Hepatic stellate cell (primary cell): ENCODE measurements at regions not wholly inside any gene's neighbourhood (a gene's known extent, or its start where the extent isn't known, plus 50 kb on each side); places are given as distances from the start of the nearest gene placed in this dataset.
A peak's percentile ranks its signal among the peaks of the same experiment; 100 is the strongest.
"Not testable (repeated sequence)": the region's sequence is repeated elsewhere in the genome, so short reads cannot be mapped to it uniquely, and the experiment has no call there.

Experiments
- DNase-seq: peaks from one replicate; pipeline ENCODE4 v3.0.0; 2011; ENCODE audit warnings: low spot score

DNA sequence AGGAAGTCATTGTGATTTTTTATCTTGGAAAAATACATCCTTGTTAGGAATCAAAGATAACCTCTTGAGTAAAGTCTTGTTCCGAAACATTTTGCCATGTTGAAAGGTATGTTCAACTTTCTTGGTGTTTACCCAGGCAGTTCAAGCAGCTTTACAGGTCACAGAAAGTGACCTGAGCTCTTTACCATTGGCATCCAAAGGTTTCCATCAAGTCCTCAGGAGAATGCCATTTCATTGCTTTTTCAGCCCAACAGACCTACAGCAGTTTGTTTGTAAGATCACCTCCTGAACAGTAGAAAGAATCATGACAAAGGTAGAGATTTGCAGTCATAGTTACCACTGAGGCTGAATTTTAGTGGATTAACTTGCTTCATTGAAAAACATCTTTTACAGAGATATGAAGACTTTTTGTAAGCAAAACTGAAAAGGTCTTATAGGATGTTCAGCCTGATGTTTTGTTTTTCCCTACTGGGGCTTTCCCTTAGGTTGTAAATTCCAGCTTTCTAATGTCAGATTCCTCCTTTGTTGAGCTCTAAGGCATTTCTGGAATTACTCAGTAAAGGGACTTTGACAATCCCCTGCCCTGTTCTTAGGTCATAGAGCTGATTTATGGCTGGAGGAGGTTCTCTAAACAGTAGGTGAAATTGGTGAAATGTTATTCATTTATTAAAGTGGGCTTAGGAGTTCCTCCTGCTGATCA lies 236.8 kb upstream of the RBMS1 start:
- DNase-seq: no peak

DNA sequence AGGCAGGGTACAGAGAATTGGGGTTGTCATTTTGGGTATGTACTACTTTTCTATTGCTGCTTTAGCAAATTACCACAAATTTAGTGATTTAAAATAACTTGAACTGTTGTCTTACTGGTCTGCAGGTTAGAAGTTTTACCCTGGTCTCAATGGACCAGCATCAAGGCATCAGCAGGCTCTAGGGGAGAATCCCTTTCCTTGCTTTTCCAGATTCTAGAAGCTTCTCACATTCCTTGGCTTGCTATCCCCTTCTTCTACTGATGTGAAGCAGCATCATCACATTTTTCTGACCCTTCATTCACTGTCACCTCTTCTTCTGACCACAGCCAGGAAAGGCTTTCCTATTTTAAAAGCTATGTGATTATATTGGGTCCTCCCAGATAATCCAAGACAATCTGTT lies 237.8 kb upstream of the RBMS1 start:
- DNase-seq: no peak

DNA sequence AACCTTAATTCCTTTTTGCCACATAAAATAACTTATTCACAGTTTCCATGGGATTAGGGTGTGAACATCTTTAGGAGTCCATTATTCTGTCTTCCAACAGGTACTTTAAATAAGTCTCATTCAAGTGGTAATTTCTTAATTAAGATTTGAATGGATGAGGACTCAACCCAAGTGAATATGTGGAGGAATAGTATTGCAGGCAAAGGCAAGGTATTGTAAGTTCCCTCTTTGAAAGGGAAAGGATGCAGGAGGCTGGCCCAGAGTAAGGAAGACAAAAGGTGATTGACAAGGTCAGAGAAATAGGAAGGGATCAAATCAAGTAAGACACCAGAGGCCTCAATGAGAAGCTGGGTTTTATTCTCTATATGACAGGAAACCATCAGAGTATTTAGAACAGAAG lies 238.2 kb upstream of the RBMS1 start:
- DNase-seq: no peak

DNA sequence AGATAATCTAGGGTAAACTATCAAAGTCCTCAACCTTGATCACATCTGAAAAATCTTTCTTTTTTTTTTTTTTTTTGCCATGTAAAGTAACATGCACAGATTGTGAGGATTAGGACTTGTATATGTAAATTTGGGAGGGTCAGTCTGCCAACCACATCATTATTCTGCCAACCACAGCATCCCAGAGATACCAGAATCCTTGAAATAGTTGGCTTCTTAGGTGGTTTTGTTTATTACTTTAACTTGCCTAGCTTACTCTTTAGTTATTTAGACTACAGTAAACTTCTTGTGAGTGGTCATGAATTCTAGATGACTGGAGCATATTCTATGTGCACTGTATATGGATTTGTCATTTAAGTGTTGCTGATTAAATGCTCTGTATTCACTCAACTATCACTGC lies 242.1 kb upstream of the RBMS1 start:
- DNase-seq: no peak

DNA sequence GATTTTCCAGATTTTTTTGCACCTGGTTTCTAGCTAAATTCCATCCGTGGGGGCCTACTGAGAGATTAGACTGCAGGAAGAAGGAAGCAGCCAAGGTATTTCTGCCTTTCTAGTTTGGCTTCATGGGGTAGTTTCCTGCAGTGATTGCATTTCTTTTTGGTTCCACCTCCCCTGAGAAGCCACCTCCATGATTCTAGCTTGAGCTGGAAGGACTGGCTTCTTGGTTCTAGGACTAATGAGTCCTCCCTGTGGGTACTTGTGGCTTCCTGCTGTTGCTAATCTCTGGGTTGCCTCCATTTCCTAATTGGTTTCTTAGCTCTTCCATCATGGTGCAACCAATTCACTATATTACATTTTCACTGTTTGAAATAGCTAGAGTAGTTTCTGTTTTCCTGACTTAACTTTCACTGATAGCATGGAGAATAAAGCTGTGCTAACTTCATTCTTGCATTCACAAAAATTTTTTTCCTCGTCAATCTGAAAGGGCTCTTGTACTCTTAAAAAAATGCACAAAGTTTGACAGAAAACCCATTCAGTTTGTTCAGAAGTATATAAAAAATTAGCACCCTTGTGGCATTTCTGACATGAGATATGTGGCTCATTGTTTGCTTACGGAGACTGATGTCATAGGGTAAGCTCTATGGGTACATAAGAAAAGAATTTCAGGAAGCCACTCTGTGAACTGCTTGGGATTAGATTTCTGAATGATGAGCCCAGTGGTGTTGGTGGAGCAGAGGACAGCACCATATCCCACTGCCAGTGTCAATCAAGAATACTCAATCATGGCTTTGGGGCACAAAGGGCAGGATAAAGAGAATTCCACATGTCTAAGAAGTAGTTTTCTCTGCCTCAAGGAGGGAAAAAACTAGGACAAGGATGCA lies 242.8 kb upstream of the RBMS1 start:
- DNase-seq: peak; percentile 34

DNA sequence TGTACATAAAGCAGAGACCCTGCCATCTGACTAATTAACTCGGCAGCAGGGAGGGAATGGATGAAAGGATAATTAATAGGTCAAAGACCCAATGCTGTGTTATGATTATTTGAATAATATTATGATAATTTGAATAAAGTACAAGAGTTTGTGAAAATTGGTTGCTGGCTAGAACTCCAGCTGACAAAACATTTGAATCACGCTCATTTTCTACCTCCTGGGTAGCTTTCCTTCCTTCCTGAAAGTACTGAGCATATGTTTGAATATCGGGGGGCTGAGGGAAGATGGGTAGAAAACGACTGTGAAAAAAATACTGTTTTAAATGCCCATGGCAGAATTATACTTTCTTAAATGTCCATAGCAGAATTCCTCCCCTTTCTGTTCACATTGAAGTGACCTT lies 243.6 kb upstream of the RBMS1 start:
- no peak for DNase-seq

DNA sequence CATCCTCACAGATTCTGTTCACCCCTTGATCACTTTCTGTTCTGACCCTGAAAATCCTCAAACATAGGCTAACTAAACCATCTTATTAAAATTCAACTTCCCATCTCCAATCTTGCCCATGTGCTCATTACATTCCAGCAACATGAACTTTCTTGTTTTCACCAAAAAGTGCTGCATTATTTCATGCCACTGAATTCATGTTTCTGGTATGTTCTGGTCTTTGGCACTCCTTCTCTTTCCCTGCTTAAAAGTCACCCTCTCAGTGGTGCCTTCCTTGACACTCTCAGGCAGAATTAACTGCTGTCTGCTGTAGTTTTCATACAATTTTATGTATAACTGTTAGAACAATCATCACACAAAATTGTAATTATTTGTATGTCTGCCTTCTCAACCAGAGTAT lies 247.7 kb upstream of the RBMS1 start:
- DNase-seq: no peak

DNA sequence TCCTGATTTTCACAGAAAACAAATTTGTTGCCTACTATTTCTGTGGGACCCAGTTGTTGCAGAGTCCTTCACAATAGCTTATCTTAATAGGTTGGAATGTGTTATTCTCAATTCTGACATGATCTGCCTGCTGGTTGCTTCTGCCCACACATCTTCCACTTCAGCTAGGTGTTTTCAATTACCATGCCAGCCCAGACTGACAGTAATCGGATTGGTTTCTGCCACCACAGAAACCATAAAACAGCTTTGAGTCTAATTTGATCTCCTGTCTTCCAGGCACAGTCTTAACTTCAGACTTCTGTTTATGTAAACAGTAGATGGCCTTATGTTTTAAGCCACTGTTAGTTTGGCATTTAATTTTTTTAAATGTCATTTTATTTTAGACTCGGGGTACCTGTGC lies 248.2 kb upstream of the RBMS1 start:
- no peak for DNase-seq

DNA sequence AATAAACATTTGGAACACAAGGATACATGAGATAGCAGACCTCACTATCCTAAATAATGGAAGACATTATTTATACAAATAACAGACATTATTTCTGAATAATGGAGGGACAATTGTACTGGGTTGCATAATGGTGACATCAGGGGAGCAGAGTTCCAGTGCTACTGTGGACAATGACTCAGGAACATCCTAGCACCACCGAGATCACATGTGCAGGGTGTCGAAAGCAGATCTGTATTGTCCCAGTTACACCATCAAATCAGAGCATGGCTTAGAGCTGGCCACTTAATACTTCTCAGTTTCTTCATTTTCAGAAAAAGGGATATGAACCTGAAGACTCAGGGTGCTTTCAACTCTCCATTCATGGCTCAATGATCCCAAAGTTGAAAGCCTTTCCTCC lies 249.1 kb upstream of the RBMS1 start:
- no peak for DNase-seq

DNA sequence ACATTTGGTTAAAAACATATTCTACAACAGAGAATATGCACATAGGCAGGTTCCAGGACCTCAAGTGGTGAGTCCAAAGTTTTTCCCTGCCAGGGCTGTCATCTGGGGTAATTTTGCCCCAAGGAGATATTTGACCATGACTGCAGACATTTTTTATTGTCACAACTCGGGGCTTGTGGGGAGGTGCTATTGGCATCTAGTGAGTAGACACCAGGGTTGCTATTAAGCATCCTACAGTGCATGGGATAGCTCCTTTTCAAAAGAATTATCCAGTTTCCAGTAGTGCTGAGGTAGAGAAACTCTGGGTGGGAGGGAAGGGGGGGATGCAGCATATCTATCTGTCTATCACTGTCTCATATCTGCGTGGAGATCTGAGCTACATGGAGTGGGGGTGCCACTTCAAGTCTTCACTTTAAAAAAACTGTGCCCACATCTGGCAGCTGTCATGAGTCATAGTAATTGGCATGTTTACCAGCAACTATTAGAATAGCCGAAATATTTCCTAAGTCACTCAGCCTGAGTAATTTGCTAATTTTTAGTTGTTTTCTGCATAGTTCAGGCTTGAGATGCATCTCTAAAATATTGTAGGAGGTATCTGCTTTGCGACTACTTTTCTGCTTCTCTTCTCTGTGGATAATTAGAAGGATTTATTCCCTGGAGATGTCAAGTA lies 254.0 kb upstream of the RBMS1 start:
- peak; percentile 26 for DNase-seq

DNA sequence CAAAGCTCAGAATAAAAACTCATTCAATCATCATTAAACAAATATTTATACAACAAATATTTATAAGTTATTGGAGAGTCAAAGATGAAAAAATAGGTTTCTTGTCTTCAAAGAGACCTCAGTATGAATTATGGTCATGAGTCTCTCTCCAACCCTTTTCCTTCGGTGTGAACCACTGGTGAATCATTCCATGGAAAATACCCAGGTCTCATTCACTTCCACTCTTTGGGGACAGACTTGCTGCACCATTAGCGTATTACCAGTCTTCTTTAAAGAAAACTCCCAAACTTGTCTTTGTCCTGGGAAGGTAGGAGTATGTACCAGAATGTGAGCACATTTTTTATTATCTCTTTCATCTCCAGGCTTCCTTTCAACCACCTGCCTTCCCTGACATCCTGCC lies 257.4 kb upstream of the RBMS1 start:
- DNase-seq: no peak

DNA sequence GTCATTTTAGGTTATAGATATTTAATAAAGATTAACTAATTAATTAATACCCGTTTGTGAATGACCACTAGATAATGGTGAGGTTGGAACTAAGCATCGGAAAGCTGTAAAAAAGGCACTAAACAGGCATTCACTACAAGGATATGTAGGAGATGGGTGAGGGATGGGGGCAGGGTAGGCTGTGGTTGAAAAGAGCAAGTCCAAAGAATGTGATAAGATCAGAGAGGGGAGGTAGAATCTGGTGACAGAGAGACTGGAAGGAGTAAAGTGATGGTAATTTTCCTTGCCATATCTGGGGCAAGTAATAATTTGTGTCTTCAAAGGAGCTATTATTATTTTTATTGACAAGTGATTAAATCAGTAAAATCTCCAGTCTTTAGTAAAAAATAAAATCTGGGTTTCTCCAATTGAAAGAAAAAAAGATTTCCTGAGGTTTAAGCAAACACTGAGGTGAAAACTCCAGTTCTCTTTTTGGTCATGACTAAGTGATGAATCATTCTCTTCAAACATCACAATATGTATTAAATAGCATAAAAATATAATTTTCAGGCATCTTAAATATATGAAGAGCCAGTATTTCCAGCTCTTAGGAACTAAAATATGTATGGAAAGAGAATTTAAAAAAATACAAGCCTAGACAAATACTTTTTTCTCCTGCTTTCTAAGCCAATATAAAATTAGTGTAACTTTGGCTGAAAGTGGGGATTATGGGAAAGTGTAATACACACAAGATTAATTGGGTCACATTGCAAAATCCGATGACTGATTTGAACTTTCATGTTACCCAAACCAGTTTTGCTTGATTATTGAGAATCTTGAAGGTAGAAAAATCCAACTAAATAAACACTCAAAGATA lies 259.1 kb upstream of the RBMS1 start:
- peak; percentile 14 for DNase-seq

DNA sequence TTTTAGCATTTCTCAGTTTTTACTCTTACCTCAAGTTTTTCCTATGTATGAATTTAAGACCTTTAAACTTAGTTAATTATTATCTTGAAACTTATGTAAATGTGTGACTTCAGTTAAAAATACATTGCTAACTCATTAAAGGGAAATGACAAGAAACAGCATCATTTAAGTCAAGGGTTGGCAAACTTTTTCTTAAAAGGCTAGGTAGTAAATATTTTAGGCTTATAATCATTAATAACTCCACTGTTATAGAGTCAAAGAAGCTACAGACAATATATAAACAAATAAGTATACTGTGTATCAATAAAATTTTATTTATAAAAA lies 259.7 kb upstream of the RBMS1 start:
- no peak for DNase-seq

DNA sequence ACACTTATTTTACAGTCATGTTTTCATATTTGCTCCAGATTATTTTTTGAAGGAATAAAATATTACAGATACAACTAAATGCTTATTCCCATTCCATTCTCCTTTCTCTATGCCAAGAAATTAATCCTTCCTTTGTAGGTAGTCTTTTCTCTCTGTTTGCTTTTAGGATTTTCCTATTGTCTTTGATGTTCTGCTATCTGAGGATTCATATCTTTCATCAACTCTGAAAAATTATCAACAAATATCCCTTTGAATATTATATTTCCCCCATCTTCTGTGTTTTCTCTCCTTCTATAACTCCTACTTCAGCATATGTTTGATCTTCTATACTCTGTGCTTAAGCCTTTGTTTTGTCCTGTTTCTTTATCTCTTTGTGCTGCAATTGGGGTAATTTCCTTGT lies 260.4 kb upstream of the RBMS1 start:
- no peak for DNase-seq

DNA sequence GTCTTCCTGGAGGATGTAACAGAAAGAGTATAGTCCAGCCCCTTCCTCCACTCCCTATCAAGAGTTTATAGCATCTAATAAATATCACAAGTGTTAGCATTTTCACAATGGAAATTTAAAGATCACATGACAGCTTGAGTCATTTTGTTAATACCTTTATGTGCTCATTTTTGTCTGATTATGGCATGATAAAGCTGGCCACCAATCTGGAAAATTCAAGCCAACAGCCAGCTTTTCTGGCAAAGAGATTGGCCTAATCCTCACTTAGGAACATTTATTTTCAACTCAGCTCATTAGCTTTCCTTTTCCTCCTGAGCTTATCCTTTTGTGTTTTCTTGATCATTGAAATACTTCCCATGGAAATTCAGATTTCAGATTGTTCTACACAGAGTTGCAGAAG lies 262.9 kb upstream of the RBMS1 start:
- DNase-seq: no peak

DNA sequence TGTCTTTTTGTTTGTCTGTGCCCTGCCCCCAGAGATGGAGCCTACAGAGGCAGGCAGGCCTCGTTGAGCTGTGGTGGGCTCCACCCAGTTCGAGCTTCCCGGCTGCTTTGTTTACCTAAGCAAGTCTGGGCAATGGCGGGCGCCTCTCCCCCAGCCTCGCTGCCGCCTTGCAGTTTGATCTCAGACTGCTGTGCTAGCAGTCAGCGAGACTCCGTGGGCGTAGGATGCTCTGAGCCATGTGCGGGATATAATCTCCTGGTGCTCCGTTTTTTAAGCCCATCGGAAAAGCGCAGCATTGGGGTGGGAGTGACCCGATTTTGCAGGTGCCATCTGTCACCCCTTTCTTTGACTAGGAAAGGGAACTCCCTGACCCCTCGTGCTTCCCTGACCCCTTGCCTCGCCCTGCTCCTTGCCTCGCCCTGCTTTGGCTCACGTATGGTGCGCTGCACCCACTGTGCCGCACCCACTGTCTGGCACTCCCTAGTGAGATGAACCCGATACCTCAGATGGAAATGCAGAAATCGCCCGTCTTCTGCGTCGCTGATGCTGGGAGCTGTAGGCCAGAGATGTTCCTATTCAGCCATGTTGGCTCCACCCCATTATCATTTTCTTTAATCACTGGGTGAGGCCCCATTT lies 269.0 kb upstream of the RBMS1 start:
- DNase-seq: not testable (repeated sequence)

DNA sequence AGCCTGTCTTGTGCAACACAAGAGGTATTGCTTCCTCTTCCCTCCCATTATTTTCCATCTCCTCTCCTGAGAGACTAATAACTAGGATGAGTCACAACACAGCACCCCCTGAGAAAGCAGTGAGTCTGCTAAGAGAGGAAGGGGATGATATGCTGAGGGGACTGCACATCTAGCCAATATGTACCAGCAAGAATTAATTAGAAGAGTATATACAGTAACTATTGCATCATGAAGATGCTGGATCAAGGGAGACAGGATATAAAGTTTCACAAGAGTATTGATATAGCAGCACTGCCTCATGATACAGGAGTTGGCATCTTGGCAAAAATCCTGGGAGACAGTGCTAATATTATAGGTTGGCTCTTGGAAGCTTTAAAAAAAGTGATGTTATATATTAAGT lies 289.9 kb upstream of the RBMS1 start:
- DNase-seq: no peak

DNA sequence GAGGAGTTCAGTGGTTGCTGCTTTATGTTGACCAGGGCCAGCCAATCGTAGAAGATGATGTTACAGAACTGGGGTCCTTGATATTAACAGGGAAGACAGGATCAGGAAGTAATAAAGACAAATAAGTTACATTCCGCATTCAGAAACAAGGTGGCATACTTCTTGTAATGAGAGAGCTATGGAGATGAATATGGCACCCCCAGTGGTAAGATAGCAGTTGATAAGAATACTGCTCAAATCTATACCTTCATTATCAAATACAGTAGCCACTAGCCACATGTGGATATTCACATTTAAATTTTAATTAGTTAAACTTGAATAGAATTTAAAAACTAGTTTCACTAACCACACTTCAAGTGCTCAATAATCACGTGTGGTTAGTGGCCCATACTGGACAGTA lies 290.4 kb upstream of the RBMS1 start:
- no peak for DNase-seq

DNA sequence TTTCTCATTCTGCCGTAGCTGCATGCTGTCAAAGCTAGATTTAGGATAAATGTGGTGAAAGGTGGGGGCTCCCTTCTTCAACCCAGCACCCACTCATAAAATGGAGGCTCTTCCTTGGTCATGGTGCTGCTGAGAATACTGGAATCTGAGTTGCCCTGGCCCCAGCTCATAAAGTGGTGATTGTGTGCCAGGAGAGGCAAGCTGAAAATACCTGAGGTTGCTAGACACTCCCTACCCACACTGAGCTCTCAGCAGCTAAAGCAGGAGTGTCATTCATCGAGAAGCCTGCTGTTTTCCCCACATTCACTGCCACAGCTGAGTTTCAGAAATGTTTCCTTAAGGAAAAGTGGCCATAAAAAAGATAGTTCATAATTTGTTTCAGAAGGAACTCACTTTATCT lies 297.1 kb upstream of the RBMS1 start:
- no peak for DNase-seq

DNA sequence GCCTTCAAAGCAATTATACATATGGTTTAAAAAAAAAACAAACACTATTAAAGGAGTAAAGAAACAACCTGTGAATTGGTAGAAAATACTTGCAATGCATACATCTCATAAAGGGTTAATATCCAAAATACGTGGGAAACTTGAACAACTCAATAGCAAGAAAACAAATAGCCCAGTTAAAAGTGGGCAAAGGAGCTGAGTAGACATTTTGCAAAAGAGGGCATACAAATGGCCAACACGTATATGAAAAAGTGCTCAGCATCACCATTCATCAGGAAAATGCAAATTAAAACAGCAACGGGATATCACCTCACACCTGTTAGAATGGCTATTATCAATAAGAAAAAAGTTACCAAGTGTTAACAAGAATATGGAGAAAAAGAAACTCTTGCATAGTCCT lies 298.3 kb upstream of the RBMS1 start:
- no peak for DNase-seq

DNA sequence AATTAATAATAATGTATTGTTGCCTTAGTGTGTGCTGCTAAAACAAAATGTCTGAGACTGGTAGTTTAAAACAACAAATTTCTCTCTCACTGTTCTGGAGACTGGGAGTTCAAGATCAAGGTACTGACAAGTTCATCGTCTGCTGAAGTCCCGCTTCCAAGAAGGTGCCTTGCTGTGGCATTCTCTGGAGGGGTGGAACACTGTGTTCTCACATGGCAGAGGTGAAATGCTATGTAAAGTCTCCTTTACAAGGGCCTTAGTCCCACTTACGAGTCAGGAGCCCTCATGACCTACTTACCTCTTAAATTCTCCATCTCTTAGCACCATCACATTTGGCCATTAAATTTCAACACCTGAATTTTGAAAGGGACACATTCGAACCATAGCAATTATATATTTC lies 299.2 kb upstream of the RBMS1 start:
- no peak for DNase-seq

DNA sequence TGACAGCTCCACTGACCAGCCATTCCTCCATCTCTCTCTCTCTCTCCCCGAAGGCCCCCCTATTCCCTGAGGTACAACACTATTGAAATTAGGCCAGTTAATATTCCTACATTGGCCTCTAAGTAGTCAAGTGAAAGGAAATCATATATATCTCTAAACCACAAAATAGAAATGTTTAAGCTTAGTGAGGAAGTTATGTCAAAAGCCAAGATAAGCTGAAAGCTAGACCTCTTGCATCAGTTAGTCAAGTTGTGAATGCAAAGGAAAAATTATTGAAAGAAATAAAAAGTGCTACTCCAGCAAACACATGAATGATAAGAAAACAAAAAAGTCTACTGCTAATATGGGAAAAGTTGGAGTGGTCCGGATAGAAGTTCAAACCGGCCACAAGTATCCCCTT lies 301.3 kb upstream of the RBMS1 start:
- no peak for DNase-seq
